ENCODE measurements at regions not wholly inside any gene's neighbourhood (a gene's known extent, or its start where the extent isn't known, plus 50 kb on each side); places are given as distances from the start of the nearest gene placed in this dataset.
"Not testable (repeated sequence)": the region's sequence is repeated elsewhere in the genome, so short reads cannot be mapped to it uniquely, and the experiment has no call there.

DNA sequence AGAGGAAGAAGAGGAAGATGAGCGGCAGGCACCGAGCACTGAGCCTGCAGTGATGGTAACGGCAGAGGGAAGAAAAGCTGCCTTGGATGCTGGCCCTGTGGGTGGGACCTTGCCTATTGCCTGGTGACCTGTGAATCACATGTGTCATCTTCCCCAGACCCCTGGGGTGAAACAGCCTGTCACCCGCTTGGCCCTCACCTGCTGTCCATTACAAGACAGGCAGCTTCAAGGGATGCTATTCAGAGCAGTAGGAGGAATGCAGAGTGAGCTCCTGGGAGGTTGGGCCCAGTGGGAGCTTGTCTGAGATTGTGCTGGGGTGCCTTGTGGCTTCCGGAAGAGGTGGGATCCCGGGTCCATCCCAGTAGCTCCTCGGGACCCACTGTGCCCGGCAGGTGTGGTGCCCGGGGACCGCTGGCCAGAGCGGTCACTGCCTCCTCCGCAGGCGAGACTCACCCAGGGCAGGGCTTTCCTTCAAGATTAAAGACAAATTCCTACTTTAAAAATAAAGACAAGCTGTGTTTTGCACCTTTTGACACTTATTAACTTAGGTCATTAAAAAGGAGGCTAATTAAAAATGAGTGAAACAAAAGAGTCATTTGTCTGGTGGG is 440.2 kb upstream of the MKI67 start:
- DNase-seq, result no peak

DNA sequence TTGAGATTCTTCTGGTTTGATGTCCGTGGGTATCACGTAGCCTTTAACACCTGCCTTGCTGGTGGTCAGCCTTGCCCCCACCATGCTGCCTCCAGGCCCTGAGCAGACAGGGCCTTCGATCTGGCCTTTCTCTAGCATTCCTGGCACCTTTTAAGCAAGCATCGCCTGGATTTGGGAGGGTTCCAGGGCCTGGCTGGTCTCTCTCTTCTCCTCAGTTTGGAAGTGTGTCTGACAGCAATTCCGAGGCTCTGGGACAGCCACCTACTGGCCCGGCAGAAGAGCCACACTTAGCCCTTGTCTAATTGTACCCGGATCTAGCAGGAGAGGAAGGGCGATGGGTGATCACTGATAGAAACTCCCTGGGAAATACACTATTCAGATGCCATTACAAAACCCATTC is 441.3 kb upstream of the MKI67 start:
- DNase-seq, result no peak

DNA sequence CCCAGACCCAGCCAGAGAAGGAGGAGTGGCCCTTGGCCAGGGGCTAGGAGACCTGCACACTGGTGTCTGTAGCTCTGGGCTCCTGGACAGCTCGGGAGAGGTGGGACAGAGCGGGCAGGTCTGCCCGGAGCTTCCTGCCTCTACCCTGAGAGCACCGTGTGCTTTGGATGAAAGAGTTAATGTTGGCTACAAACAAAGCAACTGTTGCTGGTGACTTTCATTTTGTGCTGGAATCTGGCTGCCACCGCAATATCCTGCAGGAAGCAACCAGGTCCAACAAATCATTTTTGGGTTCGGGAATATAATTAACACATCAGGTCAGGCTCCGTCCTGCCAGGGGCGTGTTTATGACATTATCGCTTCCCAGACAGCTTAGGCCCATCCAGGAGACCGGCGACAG is 441.8 kb upstream of the MKI67 start:
- DNase-seq, result no peak

DNA sequence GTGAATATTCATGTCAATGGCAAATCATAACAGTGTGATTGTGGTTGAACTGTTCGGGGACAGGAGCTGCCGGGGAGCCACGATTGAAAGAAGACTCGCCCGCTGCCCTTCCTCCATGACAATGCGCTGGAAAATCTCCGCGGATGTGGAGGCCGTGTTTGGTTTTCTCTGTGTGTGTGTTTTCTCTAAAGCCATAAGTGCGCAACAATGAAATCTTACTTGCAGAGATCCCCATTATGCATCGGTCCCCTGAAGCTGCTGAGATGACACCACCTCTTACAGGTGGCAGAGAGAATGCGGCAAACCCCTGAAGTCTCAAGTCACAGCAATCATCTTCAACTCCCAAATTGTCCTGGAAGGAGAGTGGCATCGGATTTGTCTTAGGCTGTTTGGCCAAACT is 442.3 kb upstream of the MKI67 start:
- no peak for DNase-seq

DNA sequence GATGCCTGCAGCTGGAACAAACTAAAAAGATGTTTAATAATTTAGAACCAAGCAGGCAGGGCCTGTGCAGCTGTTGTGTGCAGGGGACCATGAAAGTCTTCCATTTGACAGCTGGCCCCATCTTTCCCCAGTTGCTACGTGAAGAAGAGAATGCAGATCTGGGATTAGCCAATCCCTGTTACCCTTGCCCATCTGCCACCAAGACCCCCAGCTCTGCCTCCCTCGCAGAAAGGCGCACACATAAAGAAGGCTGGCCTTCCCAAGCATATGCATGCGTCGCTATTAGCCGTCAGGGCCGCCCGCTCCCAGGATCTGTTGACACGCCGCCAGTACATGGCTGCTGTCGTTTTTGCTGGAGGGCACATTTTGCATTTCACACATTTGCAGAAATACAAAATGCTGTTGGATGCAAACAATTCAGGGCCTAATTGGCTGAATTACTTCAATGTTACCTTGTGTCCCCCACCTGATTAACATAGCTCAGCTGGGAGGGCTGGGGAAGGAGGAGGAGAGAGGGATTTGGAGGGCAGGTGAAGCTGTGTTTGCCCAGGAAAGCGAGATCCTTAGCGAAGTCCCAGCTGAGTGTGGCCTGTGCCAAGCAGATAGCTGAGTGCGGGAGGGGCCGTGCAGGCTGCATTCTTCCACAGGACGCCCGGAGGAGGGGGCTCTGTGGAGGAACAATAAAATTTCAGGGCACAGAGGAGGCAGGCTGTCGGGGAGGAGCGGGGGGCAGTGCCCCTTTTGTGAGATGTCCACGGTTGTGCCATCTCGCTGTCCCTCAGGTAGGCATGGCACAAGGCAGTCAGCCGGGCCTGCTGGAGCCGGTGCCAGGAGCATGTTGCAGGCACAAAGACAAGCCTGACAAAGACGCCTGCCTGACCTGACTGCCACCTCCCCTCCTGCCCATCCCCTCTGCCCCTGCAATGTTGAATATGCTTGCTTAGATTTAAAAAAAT is 443.0 kb upstream of the MKI67 start:
- peak; percentile 92 for DNase-seq

DNA sequence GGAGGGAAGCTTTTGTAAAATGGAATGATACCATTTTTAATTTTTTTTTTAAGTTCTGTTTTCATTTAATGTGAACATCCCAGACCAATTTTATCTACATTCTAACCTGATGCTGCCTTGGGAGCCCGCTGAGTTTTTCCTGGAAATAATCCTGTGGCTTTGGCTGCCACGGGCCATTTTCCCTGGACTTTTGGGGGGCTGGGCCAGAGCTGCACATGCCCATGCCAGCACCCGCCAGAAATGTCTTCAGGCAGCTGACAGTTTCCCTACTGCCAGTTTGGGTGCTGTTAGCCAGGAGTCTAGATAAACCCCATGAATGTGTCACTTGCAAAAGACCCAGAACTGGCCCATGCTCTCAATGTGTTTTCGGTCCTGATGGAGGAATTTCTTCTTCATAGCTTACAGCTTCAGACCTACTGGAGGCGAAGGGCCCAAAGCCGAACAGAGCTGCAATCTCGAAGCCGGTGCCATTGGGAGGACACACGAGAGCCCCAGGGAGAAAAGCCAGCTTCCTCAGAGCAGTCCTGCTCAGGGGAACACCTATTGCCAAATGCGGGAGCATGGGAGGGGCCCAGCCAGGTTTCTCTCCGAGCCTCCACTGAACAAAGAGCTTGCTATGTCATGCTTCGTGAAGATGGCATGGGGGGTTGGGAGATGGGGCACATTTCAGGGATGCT is 444.2 kb upstream of the MKI67 start:
- DNase-seq, result no peak

DNA sequence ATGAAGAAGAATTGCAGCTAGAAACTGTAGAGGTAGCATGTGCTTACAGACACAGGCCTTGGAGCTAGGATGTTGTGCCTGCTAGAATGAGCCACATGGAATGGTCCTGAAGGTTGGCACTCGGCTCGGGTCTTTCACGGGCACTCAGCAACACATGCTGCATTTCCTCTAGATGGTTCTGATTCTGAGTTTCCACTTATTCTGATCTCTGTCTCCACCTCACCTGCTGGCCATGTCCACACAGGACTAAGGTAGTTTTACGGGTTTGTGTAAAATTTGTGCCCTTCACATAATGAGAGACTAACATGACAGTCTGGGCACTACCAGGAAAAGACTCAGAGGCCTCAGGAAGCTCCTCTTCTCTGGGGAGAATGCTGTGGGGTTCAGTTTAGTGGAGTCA is 444.8 kb upstream of the MKI67 start:
- DNase-seq, result no peak

DNA sequence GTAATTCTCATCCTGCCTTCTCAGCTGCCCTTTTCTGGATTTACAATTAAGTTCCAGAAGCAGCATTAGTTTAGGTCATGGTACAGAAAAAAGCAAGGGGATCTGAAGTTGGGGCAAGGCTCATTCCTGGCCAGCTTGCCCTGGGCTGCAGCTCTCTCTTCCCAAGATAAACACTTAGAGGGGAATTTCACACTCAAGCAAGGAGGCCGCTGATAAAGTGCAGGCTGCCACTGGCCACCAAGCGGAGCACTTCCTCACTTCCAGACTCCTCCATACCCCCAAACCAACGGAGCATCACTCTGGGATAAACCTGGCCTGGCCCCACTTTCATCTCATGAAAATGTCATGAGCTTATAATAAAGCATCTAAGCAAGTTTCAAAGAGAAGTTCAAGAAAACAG is 445.5 kb upstream of the MKI67 start:
- DNase-seq, result no peak

DNA sequence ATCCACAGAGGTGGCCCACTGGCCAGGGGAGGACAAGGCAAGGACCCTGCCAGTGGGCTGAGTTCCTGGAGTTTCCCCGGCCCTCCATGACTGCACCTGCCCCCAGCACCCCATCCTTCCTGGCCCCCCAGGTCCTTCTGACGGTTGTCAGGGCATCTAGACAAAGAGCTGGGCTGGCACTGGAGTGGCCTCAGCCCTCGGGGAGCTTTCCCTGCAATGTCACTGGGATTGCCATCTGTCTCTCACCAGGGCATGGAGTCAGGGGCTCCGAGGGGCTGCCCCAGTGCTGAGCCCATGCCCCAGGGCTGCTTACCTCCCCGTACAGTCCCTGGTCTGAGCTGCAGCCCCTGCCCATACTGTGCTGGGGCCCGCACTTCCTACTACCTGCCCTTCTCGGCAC is 446.5 kb upstream of the MKI67 start:
- DNase-seq, result no peak

DNA sequence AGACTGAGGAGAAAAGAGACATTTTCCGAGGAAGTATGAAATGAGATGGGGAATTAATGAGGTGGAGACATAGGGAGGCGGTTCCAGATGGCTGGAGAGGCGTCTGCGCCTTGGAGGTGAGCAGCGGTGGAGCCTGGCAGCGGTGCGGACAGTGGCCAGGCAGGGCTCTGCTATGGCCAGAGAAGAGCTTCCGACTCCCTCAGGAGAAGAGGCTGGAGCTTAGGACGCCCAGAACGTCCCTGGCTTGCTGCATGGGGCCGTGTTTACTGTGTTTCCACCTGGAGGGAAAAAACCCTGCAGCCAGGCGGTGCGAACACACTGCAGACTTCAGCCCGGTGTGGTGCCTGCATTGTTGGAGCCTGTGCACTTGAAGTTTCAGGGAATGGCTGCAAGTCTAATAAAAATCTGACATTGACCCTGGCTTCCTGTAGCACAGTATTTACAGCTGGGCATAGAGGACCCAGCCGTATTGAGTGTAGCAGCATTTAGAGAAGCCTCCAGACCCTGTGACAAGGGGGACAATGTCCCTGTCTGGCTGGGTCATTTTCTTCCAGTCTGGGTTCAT is 447.1 kb upstream of the MKI67 start:
- DNase-seq, result no peak

DNA sequence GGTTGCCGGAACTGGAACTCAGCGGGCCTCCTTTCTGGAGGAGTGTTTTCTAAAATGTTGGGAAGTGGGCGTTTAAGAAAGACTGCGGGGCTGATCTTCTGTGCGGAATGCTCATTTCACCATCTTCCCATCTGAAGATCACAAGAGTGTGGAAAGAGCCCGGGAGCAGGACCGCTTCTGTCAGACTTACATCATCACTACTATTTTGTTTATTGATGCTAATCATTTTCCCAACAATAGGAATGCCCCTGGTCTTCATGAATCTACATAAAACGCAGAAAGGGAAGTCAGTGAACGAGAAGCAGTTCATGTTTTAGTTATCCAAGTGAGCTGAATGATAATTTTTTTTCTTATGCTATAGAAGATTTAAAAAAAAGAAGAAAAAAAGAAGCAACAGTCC is 447.8 kb upstream of the MKI67 start:
- no peak for DNase-seq

DNA sequence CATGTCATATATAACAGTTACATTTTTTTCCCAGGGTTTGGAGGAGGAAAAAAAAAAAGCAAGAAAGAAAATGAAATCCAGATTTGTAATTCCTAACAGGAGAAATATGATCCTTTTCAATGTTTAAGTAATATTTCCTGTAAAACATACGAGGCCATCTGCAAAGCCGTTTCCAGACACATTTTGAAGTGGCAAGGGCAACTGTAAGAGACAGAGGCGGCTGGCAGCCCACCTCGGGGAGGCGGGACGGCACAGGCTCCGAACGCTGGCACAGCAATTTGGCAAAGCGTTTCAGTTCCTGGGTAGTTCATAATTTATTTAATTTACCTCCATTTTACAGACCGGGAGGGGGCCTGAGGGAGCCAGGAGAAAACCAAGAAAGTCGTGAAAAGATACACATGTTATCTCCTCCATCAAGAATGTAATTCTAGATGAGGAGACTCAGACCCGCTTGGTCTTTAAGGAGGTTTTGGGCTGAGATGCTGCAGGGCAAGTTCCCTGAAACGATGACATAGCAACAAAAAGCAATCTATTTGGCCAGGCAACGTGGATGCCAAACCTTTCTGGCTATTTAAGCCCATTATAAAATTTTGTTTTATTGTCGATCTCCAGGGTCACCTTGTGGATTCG is 448.5 kb upstream of the MKI67 start:
- peak; percentile 56 for DNase-seq

DNA sequence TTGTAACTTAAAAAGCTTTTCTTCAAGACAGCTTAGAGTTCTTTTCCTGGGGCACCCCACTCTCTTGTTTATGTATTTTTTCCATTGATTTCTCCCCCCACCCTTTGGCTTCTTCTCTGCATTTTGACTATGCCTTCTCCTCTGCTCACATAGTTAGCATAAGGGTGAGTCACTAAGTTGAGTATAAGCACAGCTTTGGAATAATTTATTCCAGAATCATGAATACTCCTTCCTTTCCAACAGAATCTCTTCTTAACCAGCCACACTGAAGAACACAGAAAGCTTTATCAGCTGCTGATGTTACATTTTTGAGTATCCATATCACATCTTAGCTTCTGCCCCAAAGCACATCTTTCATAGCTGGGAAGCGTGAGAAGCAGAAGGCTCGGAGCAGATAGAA is 449.5 kb upstream of the MKI67 start:
- no peak for DNase-seq

DNA sequence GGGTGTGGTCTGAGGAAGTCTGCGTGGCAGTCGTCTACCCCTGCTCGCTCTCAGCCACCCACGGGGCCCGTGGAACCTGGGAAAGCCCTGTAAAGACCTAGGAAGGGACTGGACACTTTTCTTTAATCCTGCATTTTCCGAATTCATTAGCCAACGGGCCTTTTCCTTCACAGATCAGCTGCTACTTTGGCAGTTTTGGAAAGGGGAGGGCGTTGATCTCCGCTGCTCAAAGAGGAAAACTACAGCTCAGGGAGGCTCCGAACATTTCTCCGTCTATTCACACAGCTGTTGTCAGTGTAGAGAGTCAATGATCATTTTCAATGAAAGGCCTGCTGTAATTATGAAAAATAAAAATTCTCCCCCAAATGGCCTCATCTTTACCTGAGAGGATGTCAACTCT is 450.1 kb upstream of the MKI67 start:
- no peak for DNase-seq

DNA sequence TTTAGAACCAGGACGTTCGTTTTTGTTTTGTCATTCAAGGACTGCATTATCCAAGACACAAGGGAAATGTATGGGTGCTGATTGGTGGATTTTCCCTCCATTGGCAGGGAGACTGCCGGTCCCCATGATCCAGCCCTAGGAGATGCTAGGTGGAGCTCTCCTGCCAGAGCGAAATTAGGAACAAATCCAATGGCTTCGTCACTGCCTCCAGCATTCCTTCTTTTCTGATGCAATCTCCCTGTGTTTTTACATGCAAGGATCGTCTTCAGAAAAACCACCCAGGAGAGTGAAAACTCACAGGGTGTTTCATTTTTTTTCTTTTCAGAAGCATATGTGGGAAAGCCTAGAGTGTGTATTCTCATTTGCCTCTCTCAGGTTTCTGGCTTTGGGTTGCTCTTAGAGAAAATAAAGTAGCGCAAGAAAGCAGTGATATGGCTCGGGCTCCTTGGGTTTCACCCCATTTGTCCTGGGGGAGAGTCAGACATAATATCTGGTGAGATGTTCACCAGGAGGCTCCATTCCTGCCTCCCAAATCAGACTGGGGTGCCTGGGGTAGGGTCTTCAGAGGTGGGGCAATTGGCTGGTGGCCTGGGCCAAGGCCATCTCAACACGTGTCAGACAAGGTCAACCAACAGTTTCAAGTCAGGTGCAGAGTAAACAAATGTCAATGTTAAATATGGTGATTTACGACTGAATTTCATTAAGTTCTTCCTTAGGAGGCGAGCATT is 450.9 kb upstream of the MKI67 start:
- DNase-seq, result no peak

DNA sequence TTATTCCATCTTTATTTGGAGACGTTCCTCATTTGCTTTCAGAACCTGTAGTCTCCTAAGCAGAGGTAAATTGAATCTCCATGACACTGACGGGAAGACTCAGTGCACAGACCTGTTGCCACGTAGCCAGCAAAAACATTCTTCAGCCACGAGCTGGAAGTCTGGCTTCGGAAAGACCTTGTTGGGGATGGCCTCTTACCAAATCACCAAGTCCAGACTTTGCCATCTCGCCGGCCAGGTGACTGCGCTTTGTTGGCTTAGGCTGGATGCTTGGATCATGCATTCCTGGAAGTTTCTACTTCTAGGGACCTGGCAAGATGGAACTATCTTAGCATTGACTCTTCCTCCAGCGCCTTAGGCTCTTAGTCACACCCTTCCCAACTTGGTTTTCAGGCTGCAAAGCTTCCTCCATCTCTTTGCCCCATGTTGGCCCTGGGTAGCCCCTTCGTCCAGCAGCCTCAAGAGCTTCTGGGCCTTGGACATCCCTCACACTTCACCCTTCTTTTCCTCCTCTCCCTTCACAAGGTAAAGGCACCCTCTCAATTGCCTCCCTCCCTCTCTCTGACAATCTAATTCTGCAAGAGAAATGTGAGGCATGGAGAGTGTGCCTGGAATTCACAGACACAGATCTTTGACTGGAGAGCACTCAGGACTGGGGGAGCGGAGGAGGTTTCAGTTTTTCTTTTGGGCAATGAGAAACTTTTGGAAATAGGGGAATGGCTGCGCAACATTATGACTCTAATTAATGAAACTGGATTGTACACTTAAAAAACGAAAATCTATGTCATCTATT is 451.9 kb upstream of the MKI67 start:
- no peak for DNase-seq

DNA sequence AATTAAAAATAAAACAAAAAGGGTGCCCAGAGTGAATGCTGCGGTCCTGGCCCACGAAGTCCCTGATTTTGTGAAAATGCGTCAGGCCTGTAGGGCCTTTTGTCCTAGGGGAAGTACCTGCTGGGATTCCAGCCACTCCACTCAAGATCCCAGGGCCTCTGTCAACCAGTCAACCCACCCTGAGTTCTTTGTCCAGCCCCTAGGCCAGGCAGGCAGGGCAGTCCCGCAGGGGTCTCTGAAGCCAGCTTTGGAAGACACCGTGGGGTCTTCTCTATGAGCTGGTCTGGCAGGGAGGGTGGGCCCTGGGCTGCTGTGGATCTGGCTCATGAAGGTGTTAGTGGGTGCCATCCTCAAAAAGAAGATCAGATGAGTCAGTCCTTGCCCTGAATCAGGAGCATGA is 452.5 kb upstream of the MKI67 start:
- no peak for DNase-seq

DNA sequence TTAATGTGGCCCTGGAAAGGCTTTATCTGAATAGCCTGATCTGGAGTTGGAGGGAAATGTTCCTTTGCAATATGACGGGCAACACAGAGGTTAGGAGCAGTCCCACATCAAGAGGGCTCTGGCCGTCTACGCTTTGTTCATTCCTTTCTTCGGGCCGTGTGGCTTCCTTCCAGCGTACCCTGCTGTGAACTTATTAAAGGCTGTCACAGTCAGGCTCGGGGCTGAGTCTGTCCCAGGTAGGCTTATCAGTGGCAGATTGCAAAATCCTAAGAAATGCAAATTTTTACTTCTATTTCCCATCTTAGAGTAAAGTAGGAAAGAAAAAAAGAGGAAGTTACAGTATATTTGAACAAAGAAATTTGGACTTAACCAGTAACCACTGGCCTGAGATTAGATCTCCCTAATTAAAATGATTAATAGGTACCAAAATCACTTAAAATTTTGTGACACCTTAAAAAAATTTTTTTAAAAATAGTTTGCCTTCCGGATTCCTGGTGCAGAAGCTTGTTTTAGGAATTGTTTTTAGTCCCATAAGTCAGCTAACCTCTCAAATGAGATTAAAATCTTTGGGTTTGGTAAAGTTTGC is 453.1 kb upstream of the MKI67 start:
- DNase-seq, result no peak

DNA sequence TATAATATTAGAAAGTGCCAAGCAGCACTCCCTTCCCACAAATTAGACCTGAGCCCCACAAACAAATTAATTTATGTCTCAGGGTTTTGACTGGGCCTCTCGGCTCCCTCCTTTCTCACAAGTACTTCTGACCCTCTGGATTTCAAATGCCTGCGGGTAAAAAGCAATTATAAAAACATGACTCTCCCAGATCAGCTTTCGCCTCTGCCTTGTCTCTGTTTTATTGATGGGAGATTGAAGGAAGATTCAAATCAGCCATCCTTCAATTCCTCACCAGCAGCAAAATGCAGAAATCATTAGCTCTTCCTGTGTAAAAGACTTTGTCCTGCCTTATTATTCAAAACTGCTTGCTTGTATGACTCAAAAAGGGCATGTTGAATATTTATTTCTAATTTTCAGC is 453.7 kb upstream of the MKI67 start:
- peak; percentile 7 for DNase-seq

DNA sequence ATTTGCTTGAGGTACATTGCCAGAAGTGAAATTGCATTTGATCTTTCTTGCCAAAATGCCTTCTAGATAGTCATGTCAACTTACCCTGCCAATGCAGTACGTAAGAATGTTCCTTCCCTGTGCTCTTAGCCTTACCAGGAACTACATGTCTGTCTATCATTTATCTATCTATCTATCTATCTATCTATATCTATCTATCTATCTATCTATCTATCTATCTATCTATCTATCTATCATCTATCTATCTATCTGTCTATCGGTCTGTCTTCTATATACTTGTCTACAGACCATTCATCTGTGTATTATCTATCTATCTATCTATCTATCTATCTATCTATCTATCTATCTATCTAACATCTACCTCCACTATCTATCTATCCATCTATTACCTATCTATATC is 456.9 kb upstream of the MKI67 start:
- not testable (repeated sequence) for DNase-seq

DNA sequence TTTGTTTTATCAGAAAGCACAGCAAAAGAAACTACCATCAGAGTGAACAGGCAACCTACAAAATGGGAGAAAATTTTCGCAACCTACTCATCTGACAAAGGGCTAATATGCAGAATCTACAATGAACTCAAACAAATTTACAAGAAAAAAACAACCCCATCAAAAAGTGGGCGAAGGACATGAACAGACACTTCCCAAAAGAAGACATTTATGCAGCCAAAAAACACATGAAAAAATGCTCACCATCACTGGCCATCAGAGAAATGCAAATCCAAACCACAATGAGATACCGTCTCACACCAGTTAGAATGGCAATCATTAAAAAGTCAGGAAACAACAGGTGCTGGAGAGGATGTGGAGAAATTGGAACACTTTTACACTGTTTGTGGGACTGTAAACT is 460.4 kb upstream of the MKI67 start:
- DNase-seq, result not testable (repeated sequence)
